GM19035 (cell line): ENCODE measurements at regions not wholly inside any gene's neighbourhood (a gene's known extent, or its start where the extent isn't known, plus 50 kb on each side); places are given as distances from the start of the nearest gene placed in this dataset.

Source experiments
- ATAC-seq: cut with Tn5 transposase; IDR thresholded peaks from one replicate; pipeline ENCODE4 v1.9.1; 2021; ENCODE audit not compliant: unreplicated experiment

- no peak for ATAC-seq
Observed at GRCh38 chr10:44180321-44181168, 204.4 kb downstream of the CXCL12 start.

DNA sequence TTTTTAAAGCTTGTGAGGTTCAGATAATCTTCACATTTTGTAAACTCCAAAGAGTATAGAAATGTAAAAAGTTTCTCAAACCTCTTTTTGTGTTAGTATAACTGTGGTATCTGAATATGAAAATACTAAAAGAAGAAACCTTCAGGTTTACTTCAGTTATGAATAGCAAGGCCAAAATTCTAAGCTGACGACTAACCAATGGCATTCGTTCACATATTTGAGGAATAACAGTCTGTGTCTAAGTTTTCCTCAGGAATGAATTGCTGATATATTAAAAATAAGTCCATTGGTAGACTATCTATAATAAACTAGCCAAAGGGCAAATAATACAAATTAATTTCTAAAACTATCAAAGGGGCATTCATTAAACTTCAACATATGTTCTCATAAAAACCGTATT, 206.0 kb downstream of the CXCL12 start:
- ATAC-seq: no peak

GRCh38 chr10:44178281-44178680, 206.6 kb downstream of the CXCL12 start:
- no peak for ATAC-seq

DNA sequence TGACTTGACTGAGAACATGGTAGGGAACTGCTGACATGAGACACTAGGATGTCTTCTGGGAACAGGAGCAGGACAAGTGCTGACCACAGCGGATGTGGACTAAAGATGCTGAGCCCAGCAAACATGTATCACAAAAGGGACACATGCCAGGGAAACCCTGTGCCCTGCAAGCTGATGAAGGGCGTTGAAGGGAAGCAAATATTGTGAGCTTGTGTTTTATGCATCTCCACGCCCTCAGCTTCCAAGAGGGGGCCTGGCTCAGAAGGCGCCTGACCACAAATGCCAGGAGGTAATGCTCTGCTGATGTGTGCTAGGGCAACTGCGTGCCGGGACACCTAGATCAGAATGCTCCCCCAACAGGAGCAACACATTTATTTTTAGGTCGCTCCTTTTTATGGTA, 207.3 kb downstream of the CXCL12 start:
- no peak for ATAC-seq

GRCh38 chr10:44176311-44176710, 208.6 kb downstream of the CXCL12 start:
- ATAC-seq: no peak

GRCh38 chr10:44173608-44173894, 211.3 kb downstream of the CXCL12 start:
- ATAC-seq: no peak

- no peak for ATAC-seq
Observed at GRCh38 chr10:44172883-44173607, 211.9 kb downstream of the CXCL12 start.

DNA sequence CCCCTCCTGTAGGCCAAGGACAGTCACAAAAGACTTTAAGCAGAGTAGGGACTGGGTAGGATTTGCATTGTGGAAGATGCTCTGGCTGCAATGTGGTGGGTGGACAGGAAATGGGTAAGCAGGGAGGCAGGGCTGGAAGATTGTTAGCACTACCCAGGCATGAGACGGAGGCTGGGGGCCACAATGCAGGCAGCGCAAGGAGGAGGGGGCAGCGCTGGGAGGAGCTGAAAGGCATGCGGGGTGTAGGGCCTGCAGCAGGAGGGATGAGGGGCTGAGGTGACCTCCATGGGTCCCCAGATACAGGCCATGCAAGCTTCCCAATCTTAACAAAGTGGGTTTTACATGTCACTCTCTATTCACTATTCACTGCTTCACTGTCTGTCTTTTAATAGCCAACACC, 213.1 kb downstream of the CXCL12 start:
- ATAC-seq: no peak

GRCh38 chr10:44168478-44168877, 216.4 kb downstream of the CXCL12 start:
- no peak for ATAC-seq

DNA sequence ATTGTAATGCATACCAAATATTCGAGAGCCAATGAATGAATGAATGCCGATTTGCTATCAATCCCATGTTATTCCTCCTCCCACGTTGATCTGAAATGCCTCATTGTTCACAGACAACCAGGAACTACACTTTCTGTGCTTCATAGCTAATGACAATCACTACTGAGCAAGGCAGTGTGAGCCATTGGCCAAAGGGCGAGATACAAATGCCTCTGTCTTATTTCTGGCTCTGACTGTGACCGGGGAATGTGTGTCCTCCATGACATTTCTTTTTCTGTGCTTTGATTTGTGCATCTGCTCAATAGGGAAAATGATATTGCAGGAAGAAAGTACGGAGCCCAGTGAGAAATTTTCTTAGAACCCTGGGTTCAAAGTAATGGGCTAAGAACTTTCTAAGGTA, 217.1 kb downstream of the CXCL12 start:
- ATAC-seq: no peak

- ATAC-seq: no peak
Observed at GRCh38 chr10:44166441-44166840, 218.5 kb downstream of the CXCL12 start.

GRCh38 chr10:44164251-44164956, 220.5 kb downstream of the CXCL12 start:
- ATAC-seq: no peak

GRCh38 chr10:44161184-44161583, 223.7 kb downstream of the CXCL12 start:
- no peak for ATAC-seq

DNA sequence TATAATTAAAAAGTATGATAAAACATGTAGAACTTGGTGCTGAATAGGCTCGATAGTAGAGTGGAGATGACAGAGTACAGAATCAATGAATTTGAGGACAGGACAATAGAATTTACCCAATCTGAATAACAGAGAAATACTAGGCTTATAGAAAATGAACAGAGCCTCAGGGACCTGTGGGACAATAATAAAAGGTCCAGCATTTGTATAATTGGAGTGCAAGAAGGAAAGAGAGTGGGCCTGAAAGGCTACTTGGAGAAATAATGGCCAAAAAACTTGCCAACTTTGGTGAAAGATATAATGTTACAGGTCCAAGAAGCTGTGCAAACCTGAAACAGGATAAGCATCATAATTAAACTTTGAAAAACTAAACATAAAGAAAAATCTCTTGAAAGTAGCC, 227.3 kb downstream of the CXCL12 start:
- ATAC-seq: no peak

- no peak for ATAC-seq
Observed at GRCh38 chr10:44154956-44155355, 229.9 kb downstream of the CXCL12 start.

DNA sequence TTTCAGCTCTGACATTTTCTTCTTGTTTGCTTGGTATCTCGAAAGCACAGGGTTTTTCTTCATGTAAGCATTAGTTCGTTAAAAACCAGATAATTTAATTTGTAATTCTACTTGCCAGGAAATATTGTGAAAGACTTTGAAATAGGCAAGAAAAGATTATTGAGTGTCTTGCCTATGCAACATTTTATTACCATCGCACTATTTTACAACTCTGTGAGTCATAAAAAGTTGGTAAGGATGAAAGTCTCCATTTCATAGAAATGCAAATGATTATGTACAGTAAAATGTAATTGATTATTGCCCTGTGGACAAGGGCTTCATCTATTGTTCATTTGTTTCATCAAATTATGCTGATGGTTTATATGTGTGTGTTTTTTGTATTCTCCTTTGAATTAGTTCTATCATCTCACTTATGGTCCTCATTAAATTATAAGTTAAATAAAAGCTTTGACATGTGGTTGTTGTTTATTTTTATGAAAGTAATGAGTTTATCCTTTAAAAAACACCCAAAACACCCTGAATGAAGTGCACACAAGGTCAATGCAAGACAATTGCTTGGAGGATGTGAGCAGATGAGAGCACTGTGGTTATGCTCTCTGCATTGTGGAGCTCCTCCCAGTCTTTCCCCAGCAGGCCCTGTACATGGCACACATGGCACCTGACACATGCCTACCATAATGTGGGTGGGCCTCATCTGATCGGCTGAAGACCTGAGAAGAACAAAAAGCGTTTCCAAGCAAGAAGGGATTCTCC, 230.8 kb downstream of the CXCL12 start:
- no peak for ATAC-seq

GRCh38 chr10:44143556-44143955, 241.3 kb downstream of the CXCL12 start:
- no peak for ATAC-seq

- no peak for ATAC-seq
Observed at GRCh38 chr10:44132361-44133289, 252.3 kb downstream of the CXCL12 start.

DNA sequence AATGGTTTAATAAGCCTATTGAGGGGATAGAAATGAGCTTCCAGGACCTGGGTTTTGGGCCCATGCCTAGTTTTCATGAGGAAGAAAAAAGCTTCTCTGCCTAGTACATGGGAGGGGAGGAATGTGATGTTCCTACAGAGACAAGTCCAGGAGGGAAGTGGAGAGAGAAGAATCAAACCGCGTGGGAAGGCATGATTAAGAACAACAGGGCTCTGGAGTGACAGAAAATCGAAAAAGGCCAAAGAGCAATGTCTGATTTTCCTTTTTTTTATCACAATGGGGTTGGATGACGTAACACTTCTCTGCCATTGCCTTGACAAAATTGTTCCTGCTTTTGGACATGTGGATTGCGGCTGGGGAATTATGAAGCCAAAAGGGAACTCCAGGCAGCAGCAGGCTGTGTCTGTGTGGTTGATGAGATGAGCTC, 258.6 kb downstream of the CXCL12 start:
- ATAC-seq: no peak

- no peak for ATAC-seq
Observed at GRCh38 chr10:44125879-44126278, 259.0 kb downstream of the CXCL12 start.
